ENCODE measurements at regions not wholly inside any gene's neighbourhood (a gene's known extent, or its start where the extent isn't known, plus 50 kb on each side); places are given as distances from the start of the nearest gene placed in this dataset.

DNA sequence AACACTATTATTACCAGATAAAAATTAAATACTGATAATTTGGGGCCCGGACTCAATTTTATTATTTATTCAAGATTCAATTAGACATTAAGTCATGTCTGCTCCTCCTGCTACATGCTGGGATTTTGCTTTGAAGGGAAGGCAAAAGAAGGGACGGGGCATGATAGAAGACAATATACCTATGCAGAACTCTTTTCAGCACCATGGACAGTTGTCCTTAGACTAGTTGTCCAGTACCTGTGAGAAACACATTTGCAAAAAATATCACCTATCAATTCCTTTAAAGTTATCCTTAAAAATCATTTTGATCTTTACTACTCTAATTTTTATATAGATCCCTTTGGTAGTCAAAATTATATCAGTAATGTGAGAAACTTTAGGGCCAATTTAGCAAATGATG lies 100.2 kb upstream of the SULT1C3 start:
- intact Hi-C loops (cut with micrococcal nuclease) = no loop called here

- intact Hi-C loops (cut with micrococcal nuclease) = no loop called here
Measured at GRCh38 chr2:108145557-108146326, 94.0 kb upstream of the SULT1C3 start.

- intact Hi-C loops (cut with micrococcal nuclease) = no loop called here
Measured at GRCh38 chr2:108148555-108148954, 91.2 kb upstream of the SULT1C3 start.

- intact Hi-C loops (cut with micrococcal nuclease) = no loop called here
Measured at GRCh38 chr2:108154366-108155061, 85.3 kb upstream of the SULT1C3 start.

- intact Hi-C loops (cut with micrococcal nuclease) = loop anchor here (10.0 kb wide), 1 partner anchor 606 kb away; no protein-coding TSS in a partner anchor
Measured at GRCh38 chr2:108161298-108161697, 78.5 kb upstream of the SULT1C3 start.

DNA sequence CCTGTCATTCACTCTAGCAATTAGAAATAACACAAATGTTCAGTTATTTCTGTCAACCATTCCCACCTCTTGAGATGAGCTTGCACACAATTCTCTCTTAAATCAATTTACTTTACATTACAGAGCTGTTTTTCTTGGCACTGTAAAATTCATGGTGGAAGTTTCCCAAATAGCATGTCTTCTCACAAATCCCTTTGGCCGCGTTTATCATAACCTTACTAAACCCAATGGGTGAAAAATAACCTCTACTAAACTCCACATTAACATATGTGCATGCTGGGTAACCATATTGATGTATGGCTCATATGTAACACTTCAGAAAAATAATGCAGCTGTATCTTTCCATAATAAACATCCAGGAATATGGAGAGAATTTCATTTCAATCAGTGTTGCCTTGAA lies 75.5 kb upstream of the SULT1C3 start:
- intact Hi-C loops (cut with micrococcal nuclease) = loop anchor here (10.0 kb wide), 1 partner anchor 610 kb away; no protein-coding TSS in a partner anchor

DNA sequence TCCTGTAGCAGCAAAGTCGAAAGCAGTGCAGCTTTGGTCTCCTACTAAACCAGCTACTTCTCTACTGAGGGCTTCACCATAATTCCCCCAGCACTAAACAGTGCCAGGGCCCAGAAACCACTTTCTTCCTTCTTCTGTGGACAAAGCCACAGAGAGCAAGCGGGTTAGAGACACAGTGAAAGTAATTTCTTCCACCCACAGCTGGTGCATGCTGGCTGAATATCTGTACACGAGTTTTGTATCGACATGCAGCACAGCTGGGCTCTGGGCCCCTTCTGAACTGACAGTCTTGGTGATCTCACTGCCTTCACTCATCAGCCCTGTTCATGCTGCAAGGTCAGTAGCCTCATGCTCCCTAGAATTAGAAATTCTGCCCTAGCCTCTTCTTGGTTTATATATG lies 74.0 kb upstream of the SULT1C3 start:
- intact Hi-C loops (cut with micrococcal nuclease) = loop anchor here (10.0 kb wide), 1 partner anchor 611 kb away; no protein-coding TSS in a partner anchor

GRCh38 chr2:108167699-108168098 lies 72.1 kb upstream of the SULT1C3 start:
- intact Hi-C loops (cut with micrococcal nuclease) = loop anchor here (10.0 kb wide), 1 partner anchor 613 kb away; no protein-coding TSS in a partner anchor

DNA sequence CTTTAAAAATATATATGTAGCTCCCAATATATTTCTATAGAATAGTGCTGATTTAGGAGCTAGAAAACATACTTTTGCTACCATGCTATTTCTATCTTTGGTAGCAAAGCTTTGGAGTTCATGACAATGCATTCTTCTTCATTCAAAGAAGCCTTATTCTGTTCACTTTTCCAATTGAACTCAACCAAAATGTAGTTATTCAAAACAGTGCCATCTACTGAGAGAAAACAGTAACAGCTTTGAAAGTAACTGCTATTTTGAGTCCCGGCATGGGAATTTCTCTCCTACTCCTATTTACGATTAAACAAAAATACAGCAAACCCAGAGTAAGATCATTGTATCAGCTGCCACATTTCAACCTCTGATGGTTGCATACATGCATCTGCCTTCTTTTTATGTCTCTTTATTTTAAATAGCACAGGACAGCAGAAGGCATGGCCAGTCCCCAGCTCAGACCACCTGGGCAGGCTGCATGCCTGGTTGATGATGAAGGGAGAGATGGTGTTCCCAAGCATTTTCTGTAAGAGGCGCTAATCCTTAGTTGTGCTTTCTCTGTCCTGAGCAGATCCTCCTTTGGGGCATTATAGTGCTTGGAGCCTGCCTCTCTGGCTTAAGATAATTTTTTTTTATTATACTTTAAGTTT lies 69.7 kb upstream of the SULT1C3 start:
- intact Hi-C loops (cut with micrococcal nuclease) = loop anchor here (10.0 kb wide), 1 partner anchor 615 kb away; no protein-coding TSS in a partner anchor

DNA sequence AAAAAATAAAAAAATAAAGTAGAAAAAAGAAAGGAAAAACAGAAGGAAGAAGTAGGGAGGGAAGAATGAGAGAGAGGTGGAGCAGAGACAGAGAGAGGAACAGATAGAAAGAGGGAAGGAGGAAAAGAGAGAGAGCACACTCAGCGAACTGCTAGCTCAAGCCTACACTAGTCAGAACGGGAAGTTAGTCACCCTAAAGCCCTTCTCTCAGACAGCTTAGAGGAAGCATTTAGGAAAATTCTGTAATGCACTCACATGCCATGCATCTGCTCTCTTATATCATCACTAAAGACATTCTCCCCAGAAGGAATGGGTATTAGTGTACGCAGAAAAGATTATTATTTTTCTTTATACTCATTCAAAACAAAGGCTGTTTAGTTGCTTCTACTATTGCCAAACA lies 68.1 kb upstream of the SULT1C3 start:
- intact Hi-C loops (cut with micrococcal nuclease) = no loop called here

DNA sequence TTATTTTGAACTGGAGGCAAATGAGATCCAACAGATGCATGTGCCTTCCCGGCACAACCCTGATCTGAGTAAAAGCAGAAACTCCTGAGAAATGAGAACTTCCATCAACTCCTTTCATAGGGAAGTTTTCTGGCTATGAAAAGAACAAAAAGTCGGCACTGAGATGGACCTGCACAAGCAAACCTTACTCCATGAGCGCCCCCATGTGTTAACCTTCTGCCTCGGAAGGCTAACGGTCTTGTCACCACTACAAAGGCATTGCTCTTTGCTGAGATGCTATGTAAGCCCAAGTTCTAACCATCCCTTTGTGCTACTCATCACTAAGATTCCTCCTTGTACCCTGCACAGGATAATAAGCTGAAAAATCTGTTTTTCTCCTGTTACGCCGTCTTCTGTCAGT lies 57.3 kb upstream of the SULT1C3 start:
- intact Hi-C loops (cut with micrococcal nuclease) = no loop called here

DNA sequence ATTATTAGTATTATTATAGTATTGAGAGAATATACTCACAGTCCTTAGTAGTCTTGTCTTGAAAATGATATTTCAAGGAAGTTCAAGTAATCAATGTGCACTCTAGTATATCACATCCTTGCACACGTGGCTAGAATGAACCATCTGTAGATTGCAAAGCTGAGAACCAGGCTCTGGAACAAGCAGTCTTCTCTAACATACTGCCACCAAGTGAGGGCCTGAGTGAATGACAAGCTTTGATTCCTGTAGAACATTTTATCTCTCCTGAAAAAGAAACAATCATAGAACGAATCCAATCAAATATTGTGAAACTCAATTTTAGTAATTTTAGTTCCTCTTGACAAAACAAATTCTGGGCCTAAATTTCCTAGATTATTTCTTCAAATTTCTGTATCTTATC lies 55.3 kb upstream of the SULT1C3 start:
- intact Hi-C loops (cut with micrococcal nuclease) = no loop called here

DNA sequence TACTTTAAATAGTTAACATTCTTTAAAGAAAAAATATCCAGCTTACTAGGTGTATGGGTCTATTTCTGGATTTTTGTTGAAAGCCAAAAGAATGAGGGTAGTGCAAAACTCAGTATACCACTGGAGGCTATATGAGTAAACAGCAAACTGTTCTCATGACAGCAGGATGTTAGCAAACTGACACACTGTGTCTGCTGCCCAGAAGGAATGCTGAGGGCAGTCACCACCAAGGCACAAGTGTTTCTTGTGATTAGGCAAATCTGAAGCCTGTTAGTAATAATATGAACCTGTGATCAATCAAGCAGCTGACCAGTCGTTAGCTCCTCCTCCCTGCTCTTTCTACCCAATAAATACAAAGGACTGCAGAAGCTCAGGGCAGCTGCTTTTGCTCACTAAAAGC lies 50.5 kb upstream of the SULT1C3 start:
- intact Hi-C loops (cut with micrococcal nuclease) = no loop called here
